Stimulated activated naive CD4-positive, alpha-beta T cell (primary cell): ENCODE measurements at regions not wholly inside any gene's neighbourhood (a gene's known extent, or its start where the extent isn't known, plus 50 kb on each side); places are given as distances from the start of the nearest gene placed in this dataset.

ENCODE experiments used
- DNase-seq, 6 experiments: peaks; one replicate each; lab custom pipeline; 2025; lab: John Stamatoyannopoulos, UW

- DNase-seq = no peak
These were observed 455.3 kb upstream of the NAALADL2 start for GRCh38 chr3:174403831-174404230.

- DNase-seq = no peak
These were observed 450.8 kb upstream of the NAALADL2 start for GRCh38 chr3:174408310-174408709.

GRCh38 chr3:174409086-174409743, 449.9 kb upstream of the NAALADL2 start:
- DNase-seq = no peak

DNA sequence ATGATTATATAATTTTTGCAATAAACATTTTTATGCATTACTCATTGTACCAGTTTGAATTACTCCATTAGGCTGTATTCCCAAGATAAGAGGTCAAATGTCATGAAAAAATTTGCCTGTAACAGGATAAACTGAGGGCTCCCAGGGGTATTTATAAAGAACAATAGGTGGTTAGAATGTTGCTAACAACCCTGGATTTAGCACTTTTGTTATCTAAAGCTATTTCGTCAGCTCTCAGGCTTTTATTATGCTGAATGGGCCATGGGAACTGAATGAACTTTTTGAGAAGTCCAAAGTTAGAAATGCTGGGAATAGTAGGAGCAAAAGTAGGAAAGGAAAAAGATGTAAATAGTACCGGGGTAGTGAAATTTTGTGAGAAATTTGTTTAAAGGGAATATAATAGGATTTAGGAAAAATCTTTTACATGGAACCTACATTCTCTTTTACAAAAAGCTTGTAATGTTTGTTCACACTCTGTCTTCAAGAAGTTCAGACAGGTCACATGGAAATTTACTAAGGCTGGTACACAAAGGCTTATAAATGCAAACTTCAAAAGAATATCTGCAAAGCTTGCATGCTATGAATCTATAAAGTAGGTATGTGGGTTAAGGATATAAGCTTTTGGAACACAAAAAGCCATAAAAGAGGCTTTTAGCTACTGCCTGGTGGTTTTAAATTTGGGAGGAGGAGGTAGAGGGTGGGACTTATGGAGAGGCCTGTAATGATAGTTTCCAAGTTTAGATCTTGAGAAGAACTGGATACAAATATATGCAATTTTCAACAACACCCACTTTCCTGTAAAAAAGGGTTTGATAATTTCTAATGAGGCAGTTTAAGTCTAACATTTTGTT, 445.8 kb upstream of the NAALADL2 start:
- no peak for DNase-seq

GRCh38 chr3:174414902-174415301, 444.2 kb upstream of the NAALADL2 start:
- no peak for DNase-seq

DNA sequence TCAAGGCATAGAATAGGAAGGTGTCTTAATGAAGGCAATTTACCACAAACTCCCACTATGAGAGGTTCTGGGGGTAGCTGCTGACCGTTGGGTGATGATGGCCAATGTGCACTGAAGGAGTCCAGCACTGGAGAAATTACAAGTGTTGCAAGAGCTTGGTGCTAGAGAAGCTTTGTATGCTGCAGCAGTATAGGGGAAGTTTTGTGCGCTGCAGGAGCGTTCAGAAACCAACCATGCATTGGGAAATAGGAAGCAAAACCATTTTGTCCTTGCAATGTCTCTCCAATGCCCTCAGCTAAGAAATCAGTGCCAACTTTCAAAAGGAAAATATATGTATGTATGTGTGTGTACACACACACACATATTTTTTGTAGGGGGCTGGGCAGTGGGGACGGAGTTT, 441.6 kb upstream of the NAALADL2 start:
- DNase-seq = no peak

DNA sequence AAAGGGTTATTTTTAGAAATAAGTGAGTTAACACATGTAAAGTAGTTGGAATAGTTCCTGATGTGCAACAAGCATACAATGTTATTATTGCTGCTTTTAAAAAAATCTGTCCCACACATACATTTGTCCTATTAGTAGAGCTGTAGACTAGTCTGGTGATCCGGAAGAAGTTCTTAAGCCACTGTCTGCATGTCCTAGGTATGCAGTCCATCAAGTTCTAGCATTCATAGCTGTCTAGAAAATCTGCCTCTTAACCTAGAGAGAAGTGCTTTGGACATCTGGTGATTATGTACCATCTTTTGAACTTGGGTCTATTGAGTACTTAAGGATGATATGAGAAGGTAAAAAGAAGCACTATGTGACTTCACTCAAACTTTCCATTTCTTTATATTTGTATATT, 439.9 kb upstream of the NAALADL2 start:
- DNase-seq = no peak

DNA sequence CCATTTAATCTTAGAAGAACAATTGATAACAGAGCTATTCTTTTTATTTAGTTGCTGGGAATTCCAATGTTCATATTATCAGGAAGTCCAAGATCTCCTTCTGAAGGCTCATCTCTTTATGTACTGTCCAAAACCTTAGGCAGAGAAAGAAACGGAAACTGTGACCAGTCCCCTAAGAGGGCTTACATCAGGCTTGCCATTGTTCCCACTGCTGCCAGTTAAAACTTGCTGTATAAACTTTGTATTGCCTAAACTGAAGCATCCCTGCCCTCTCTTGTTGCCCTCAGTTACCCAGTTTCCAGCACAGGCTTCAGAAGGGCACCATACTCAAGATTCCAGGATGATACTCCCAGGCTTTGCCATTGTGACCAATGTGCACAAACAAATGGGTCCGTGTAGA, 435.2 kb upstream of the NAALADL2 start:
- DNase-seq = no peak

DNA sequence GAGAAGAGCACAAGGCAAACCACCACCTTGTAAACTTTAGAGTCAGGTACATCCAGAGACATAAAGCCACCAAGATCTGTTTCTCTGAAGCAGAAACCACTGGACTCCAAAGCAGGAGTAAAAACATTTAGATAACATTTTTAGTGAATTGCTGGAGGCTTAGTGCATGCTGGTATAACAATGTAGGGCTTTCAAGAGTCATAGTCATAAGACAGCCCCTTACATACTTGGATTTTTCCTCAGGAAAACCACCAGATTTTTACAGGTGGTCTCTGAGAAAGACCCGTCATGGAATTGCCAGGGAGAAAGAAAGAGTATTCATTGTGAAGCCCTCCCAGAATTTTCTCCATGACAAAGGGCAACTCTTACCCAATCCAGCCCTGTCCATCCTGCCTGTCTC, 434.5 kb upstream of the NAALADL2 start:
- DNase-seq = no peak

DNA sequence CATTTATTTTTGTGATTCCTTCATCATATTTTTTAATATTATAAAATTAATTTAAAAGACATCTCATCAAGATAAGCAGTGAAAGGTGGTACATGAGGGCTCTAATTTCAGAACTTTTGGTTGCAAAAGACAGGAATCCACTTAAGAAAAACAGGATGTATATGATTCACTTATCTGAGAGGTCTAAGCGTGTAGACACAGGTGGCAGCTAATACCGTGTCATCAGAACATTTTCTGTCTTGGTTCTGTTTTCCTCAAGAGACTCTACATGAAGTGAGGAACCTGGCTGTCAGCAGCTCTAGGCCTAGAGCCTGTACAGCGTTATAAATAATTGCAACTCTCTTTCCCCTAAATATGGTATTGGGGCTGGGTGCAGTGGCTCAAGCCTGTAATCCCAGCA, 433.7 kb upstream of the NAALADL2 start:
- no peak for DNase-seq

GRCh38 chr3:174430986-174431385, 428.1 kb upstream of the NAALADL2 start:
- DNase-seq = no peak

DNA sequence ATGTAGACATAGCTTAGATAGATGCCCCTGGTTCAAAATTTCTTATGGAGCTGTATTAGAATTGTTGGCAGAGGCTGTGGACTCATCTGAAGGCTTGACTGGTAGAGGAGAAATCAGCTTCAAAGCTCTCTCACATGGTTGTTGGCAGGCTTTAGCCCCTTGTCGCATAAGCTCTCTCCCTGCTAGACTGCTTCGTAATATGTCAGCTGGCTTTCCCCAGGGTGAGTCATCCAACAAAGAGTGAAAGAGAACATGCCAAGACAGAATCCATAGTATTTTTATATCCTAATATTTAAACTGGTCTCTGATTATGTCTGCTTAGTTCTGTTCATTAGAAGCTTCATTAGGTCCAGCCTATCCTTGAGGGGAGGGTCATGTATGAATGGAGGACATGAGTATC, 427.4 kb upstream of the NAALADL2 start:
- DNase-seq = no peak

DNA sequence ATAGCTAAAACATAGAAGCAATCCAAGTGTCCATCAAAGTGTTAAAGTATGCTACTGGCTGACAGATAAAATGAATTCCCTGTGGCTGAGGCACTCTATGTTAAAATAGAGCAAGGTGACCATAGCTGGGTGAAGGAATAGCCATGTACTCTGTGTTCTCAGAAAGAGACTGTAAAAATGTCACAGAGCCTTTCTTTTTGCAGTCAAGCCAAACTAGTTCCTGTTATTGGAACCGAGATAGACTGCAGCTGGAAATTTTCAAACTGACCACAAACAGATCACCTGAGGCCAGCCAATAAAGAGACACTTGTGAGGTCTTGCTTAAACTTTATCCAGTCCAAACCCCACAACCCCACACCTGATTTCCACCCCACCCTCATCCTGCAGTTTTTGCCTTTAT, 422.8 kb upstream of the NAALADL2 start:
- no peak for DNase-seq

GRCh38 chr3:174438501-174439145, 420.5 kb upstream of the NAALADL2 start:
- no peak for DNase-seq

GRCh38 chr3:174439331-174440252, 419.5 kb upstream of the NAALADL2 start:
- DNase-seq = no peak

DNA sequence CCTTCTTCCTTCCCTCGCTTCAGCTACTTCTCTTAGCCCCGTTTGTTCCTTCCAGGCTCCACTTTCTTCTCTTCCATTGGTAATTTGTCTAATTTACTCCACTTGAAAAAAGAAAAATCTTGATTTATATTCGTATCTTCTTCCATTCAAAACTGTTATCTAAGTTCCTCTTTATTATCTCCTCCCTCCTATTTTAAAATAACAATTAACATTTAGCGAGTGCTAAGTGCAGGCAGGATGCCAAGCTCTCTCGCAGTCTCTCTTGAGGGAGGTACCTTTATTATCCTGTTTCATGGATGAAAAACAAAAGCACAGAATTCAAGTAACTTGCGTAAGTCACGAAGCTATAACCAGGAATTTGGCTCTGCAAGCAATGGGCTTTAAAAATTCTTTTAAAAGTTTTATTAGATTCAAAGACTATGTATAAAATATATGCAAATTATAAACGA, 418.9 kb upstream of the NAALADL2 start:
- no peak for DNase-seq

DNA sequence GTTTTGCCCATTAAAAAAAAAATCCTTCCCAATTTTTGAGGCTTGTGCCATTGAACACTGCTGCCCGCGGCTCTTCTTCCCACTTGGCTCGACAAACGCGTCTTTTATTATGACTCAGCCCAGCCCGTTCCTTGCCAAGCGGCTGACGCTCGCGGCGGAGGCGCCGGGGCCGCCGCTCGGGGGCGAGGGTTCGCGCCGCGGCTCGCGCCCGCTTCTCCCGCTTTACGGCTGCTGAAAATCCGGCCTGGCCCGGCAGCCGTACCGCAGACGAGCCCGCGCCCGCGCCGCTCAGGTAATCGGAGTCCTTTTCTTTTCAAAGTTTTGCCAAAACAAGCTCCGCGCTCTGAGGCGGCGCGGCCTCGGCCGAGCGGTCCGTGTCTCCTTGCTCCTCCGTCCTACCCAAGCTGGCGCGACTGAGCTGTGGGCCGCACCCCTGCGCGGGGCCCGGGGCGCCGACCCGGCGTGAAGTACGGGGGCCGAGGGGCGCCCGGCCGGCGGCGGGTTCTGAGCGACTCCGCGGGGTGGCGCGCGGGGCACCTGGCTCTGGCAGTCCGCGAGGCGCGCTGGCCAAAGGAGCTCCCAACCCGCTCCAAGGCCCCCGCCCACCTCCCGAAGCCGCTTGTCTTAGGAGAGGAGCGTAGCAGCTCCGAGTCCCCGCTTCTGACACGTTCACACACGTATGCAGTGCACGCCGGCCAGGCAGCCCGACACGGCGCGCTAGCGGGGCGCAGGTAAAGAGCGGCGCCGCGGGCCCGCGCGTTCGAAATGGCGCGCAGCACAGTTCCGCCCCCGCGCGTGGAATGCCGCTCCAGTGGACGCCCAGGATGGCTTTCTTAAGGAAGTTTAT, 418.2 kb upstream of the NAALADL2 start:
- DNase-seq = peak; percentile 43 to 83 (median 69)

GRCh38 chr3:174441588-174442301, 417.4 kb upstream of the NAALADL2 start:
- DNase-seq = no peak

DNA sequence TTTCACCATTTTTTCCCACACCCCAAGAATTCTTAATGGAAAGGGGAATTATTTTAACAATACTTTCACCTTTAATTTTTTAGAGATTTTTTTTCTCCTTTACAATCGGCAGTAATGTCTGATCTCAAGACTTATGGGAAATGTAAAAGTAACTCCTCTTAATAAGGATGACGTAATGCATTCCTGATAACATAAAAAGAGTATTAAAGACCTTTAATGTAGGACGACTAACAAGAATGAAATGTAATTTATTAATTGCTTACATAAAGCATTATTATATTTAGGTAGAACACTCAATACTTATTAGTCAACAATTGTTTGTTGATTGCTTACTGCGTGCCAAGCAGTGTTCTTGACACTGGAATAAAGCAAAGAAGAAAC, 416.8 kb upstream of the NAALADL2 start:
- no peak for DNase-seq

- DNase-seq = no peak
These were observed 414.7 kb upstream of the NAALADL2 start for GRCh38 chr3:174444391-174444790.
